ENCODE measurements at regions not wholly inside any gene's neighbourhood (a gene's known extent, or its start where the extent isn't known, plus 50 kb on each side); places are given as distances from the start of the nearest gene placed in this dataset.

- Histone ChIP-seq H3K4me3 (ENCODE audit: insufficient read depth, low read depth, low read length, poor library complexity, severe bottlenecking) (no peak overlapping the region), H3K9me3 (ENCODE audit: control insufficient read depth, low read length) (no peaks in the 10 kb centered on the region), H3K4me1 (ENCODE audit: control insufficient read depth, insufficient read depth, low read length, poor library complexity, severe bottlenecking) (no peaks in the 10 kb centered on the region), H3K36me3 (ENCODE audit: control insufficient read depth, insufficient read depth, low read length) (no peaks in the 10 kb centered on the region), H3K27me3 (replicated peaks; ENCODE audit: control insufficient read depth, insufficient read depth, low read length, poor library complexity, severe bottlenecking) (no peaks in the 10 kb centered on the region), H3K27ac (ENCODE audit: insufficient read depth, low read length, poor library complexity, severe bottlenecking) (no peak overlapping the region)
- no peak for DNase-seq
These were observed 114.8 kb upstream of the TDRD3 start for GRCh38 chr13:60282186-60282585.

GRCh38 chr13:60282708-60283107, 114.3 kb upstream of the TDRD3 start:
- no peaks in the 10 kb centered on the region for H3K9me3 ChIP-seq (ENCODE audit: control insufficient read depth, low read length)
- H3K27me3 ChIP-seq (replicated peaks; ENCODE audit: control insufficient read depth, insufficient read depth, low read length, poor library complexity, severe bottlenecking): no peaks in the 10 kb centered on the region
- H3K4me3 ChIP-seq (ENCODE audit: insufficient read depth, low read depth, low read length, poor library complexity, severe bottlenecking): no peak overlapping the region
- H3K4me1 ChIP-seq (ENCODE audit: control insufficient read depth, insufficient read depth, low read length, poor library complexity, severe bottlenecking): no peaks in the 10 kb centered on the region
- no peak for DNase-seq
- H3K27ac ChIP-seq (ENCODE audit: insufficient read depth, low read length, poor library complexity, severe bottlenecking): no peak overlapping the region
- H3K36me3 ChIP-seq (ENCODE audit: control insufficient read depth, insufficient read depth, low read length): no peaks in the 10 kb centered on the region

- H3K36me3 ChIP-seq (ENCODE audit: control insufficient read depth, insufficient read depth, low read length): no peaks in the 10 kb centered on the region
- no peaks in the 10 kb centered on the region for H3K27me3 ChIP-seq (replicated peaks; ENCODE audit: control insufficient read depth, insufficient read depth, low read length, poor library complexity, severe bottlenecking)
- H3K27ac ChIP-seq (ENCODE audit: insufficient read depth, low read length, poor library complexity, severe bottlenecking): no peak overlapping the region
- no peaks in the 10 kb centered on the region for H3K4me1 ChIP-seq (ENCODE audit: control insufficient read depth, insufficient read depth, low read length, poor library complexity, severe bottlenecking)
- H3K9me3 ChIP-seq (ENCODE audit: control insufficient read depth, low read length): no peaks in the 10 kb centered on the region
- DNase-seq: no peak
- H3K4me3 ChIP-seq (ENCODE audit: insufficient read depth, low read depth, low read length, poor library complexity, severe bottlenecking): no peak overlapping the region
These were observed 110.3 kb upstream of the TDRD3 start for GRCh38 chr13:60286707-60287106.

GRCh38 chr13:60288569-60288968, 108.5 kb upstream of the TDRD3 start:
- Histone ChIP-seq H3K27ac (ENCODE audit: insufficient read depth, low read length, poor library complexity, severe bottlenecking) (no peak overlapping the region), H3K36me3 (ENCODE audit: control insufficient read depth, insufficient read depth, low read length) (no peaks in the 10 kb centered on the region), H3K27me3 (replicated peaks; ENCODE audit: control insufficient read depth, insufficient read depth, low read length, poor library complexity, severe bottlenecking) (no peaks in the 10 kb centered on the region), H3K4me1 (ENCODE audit: control insufficient read depth, insufficient read depth, low read length, poor library complexity, severe bottlenecking) (no peaks in the 10 kb centered on the region), H3K9me3 (ENCODE audit: control insufficient read depth, low read length) (no peaks in the 10 kb centered on the region), H3K4me3 (ENCODE audit: insufficient read depth, low read depth, low read length, poor library complexity, severe bottlenecking) (no peak overlapping the region)
- no peak for DNase-seq

GRCh38 chr13:60303166-60303565, 93.9 kb upstream of the TDRD3 start:
- H3K27ac ChIP-seq (ENCODE audit: insufficient read depth, low read length, poor library complexity, severe bottlenecking): no peak overlapping the region
- H3K4me3 ChIP-seq (ENCODE audit: insufficient read depth, low read depth, low read length, poor library complexity, severe bottlenecking): no peak overlapping the region
- H3K9me3 ChIP-seq (ENCODE audit: control insufficient read depth, low read length): no peaks in the 10 kb centered on the region
- DNase-seq: no peak
- H3K4me1 ChIP-seq (ENCODE audit: control insufficient read depth, insufficient read depth, low read length, poor library complexity, severe bottlenecking): no peaks in the 10 kb centered on the region
- no peaks in the 10 kb centered on the region for H3K27me3 ChIP-seq (replicated peaks; ENCODE audit: control insufficient read depth, insufficient read depth, low read length, poor library complexity, severe bottlenecking)
- no peaks in the 10 kb centered on the region for H3K36me3 ChIP-seq (ENCODE audit: control insufficient read depth, insufficient read depth, low read length)

GRCh38 chr13:60311527-60311926, 85.5 kb upstream of the TDRD3 start:
- no peak overlapping the region for H3K4me3 ChIP-seq (ENCODE audit: insufficient read depth, low read depth, low read length, poor library complexity, severe bottlenecking)
- DNase-seq: no peak

GRCh38 chr13:60312851-60313505, 84.0 kb upstream of the TDRD3 start:
- Histone ChIP-seq H3K36me3 (ENCODE audit: control insufficient read depth, insufficient read depth, low read length) (no peaks in the 10 kb centered on the region), H3K9me3 (ENCODE audit: control insufficient read depth, low read length) (no peaks in the 10 kb centered on the region), H3K4me1 (ENCODE audit: control insufficient read depth, insufficient read depth, low read length, poor library complexity, severe bottlenecking) (no peaks in the 10 kb centered on the region), H3K4me3 (ENCODE audit: insufficient read depth, low read depth, low read length, poor library complexity, severe bottlenecking) (no peak overlapping the region), H3K27ac (ENCODE audit: insufficient read depth, low read length, poor library complexity, severe bottlenecking) (no peak overlapping the region), H3K27me3 (replicated peaks; ENCODE audit: control insufficient read depth, insufficient read depth, low read length, poor library complexity, severe bottlenecking) (no peaks in the 10 kb centered on the region)
- DNase-seq: no peak

More at GRCh38 chr13:60311527-60311926, 85.5 kb upstream of the TDRD3 start:
- Histone ChIP-seq H3K36me3 (ENCODE audit: control insufficient read depth, insufficient read depth, low read length) (no peaks in the 10 kb centered on the region), H3K27me3 (replicated peaks; ENCODE audit: control insufficient read depth, insufficient read depth, low read length, poor library complexity, severe bottlenecking) (no peaks in the 10 kb centered on the region), H3K9me3 (ENCODE audit: control insufficient read depth, low read length) (no peaks in the 10 kb centered on the region), H3K4me1 (ENCODE audit: control insufficient read depth, insufficient read depth, low read length, poor library complexity, severe bottlenecking) (no peaks in the 10 kb centered on the region), H3K27ac (ENCODE audit: insufficient read depth, low read length, poor library complexity, severe bottlenecking) (no peak overlapping the region)

- Histone ChIP-seq H3K27ac (ENCODE audit: insufficient read depth, low read length, poor library complexity, severe bottlenecking) (no peak overlapping the region), H3K36me3 (ENCODE audit: control insufficient read depth, insufficient read depth, low read length) (no peaks in the 10 kb centered on the region), H3K4me1 (ENCODE audit: control insufficient read depth, insufficient read depth, low read length, poor library complexity, severe bottlenecking) (no peaks in the 10 kb centered on the region), H3K4me3 (ENCODE audit: insufficient read depth, low read depth, low read length, poor library complexity, severe bottlenecking) (no peak overlapping the region), H3K27me3 (replicated peaks; ENCODE audit: control insufficient read depth, insufficient read depth, low read length, poor library complexity, severe bottlenecking) (no peaks in the 10 kb centered on the region), H3K9me3 (ENCODE audit: control insufficient read depth, low read length) (no peaks in the 10 kb centered on the region)
- DNase-seq: no peak
These were observed 78.8 kb upstream of the TDRD3 start for GRCh38 chr13:60318186-60318585.

GRCh38 chr13:60324131-60324530, 72.9 kb upstream of the TDRD3 start:
- Histone ChIP-seq H3K9me3 (ENCODE audit: control insufficient read depth, low read length) (no peaks in the 10 kb centered on the region), H3K36me3 (ENCODE audit: control insufficient read depth, insufficient read depth, low read length) (no peaks in the 10 kb centered on the region), H3K4me3 (ENCODE audit: insufficient read depth, low read depth, low read length, poor library complexity, severe bottlenecking) (no peak overlapping the region), H3K4me1 (ENCODE audit: control insufficient read depth, insufficient read depth, low read length, poor library complexity, severe bottlenecking) (no peaks in the 10 kb centered on the region), H3K27ac (ENCODE audit: insufficient read depth, low read length, poor library complexity, severe bottlenecking) (no peak overlapping the region), H3K27me3 (replicated peaks; ENCODE audit: control insufficient read depth, insufficient read depth, low read length, poor library complexity, severe bottlenecking) (no peaks in the 10 kb centered on the region)
- no peak for DNase-seq

- Histone ChIP-seq H3K4me3 (ENCODE audit: insufficient read depth, low read depth, low read length, poor library complexity, severe bottlenecking) (no peak overlapping the region), H3K4me1 (ENCODE audit: control insufficient read depth, insufficient read depth, low read length, poor library complexity, severe bottlenecking) (no peaks in the 10 kb centered on the region), H3K9me3 (ENCODE audit: control insufficient read depth, low read length) (no peaks in the 10 kb centered on the region), H3K36me3 (ENCODE audit: control insufficient read depth, insufficient read depth, low read length) (no peaks in the 10 kb centered on the region), H3K27me3 (replicated peaks; ENCODE audit: control insufficient read depth, insufficient read depth, low read length, poor library complexity, severe bottlenecking) (no peaks in the 10 kb centered on the region), H3K27ac (ENCODE audit: insufficient read depth, low read length, poor library complexity, severe bottlenecking) (no peak overlapping the region)
- DNase-seq: no peak
These were observed 70.7 kb upstream of the TDRD3 start for GRCh38 chr13:60326273-60326672.

Measured in effector memory CD4-positive, alpha-beta T cell (primary cell).